CD4-positive, alpha-beta T cell (primary cell): ENCODE measurements at regions not wholly inside any gene's neighbourhood (a gene's known extent, or its start where the extent isn't known, plus 50 kb on each side); places are given as distances from the start of the nearest gene placed in this dataset.

Source experiments
- ATAC-seq: fragments of 200-7000 bp; cut with Tn5 transposase; one replicate; pipeline ENCODE4 v1.10.0; 2022; ENCODE audit warnings: mild to moderate bottlenecking; ENCODE audit not compliant: poor library complexity
- CTCF ChIA-PET: fragments of 350-600 bp; sonication (Branson Sonifier 250); formaldehyde crosslinking; loops from one replicate; lab custom pipeline; 2021; ENCODE audit warnings: antibody characterized with exemption, inconsistent platforms; lab: Charles Lee
- POLR2A ChIA-PET: fragments of 350-600 bp; sonication (Branson Sonifier 250); formaldehyde crosslinking; loops from one replicate; lab custom pipeline; 2021; ENCODE audit warnings: antibody characterized with exemption, inconsistent platforms; lab: Charles Lee
- DNase-seq, 14 experiments: peaks; one replicate each; pipeline ENCODE4 v3.0.0-alpha.2; 2013 to 2020; ENCODE audit warnings: mixed read lengths in 2 of 14
- H3K27ac ChIP-seq, 2 donors: one replicate each; pipeline versions ENCODE4 v1.5.1 to v1.7.0; 2013; ENCODE audit warnings: low read length in 2 of 2, low read depth in 1 of 2, mild to moderate bottlenecking in 1 of 2
- H3K27me3 ChIP-seq, 2 experiments: 1 replicate in 1 of 2; 2 replicates in 1 of 2; pipeline versions ENCODE4 v1.6.1 to v1.7.0; 2013; ENCODE audit warnings: low read length in 2 of 2, control low read depth in 1 of 2, mild to moderate bottlenecking in 1 of 2, moderate library complexity in 1 of 2; ENCODE audit not compliant: insufficient read depth in 2 of 2, control insufficient read depth in 1 of 2
- H3K36me3 ChIP-seq: one replicate; pipeline ENCODE4 v1.6.1; 2013; ENCODE audit warnings: low read length, control low read depth; ENCODE audit not compliant: insufficient read depth
- H3K4me1 ChIP-seq: one replicate; pipeline ENCODE4 v1.6.1; 2013; ENCODE audit warnings: low read length, control low read depth; ENCODE audit not compliant: insufficient read depth
- H3K4me3 ChIP-seq: one replicate; pipeline ENCODE4 v1.5.1; 2013; ENCODE audit warnings: mild to moderate bottlenecking, low read length, moderate library complexity
- H3K9me3 ChIP-seq, 2 experiments: 1 replicate in 1 of 2; 2 replicates in 1 of 2; pipeline versions ENCODE4 v1.6.1 to v1.7.0; 2013; ENCODE audit warnings: low read length in 2 of 2, mild to moderate bottlenecking in 2 of 2, control low read depth in 1 of 2, moderate library complexity in 1 of 2; ENCODE audit not compliant: control insufficient read depth in 1 of 2, insufficient read depth in 1 of 2
- H3K27ac Mint-ChIP-seq: one replicate; pipeline ENCODE4 v1.8.0; 2020; ENCODE audit warnings: mixed read lengths
- H3K27me3 Mint-ChIP-seq: one replicate; pipeline ENCODE4 v1.8.0; 2021; ENCODE audit warnings: mixed read lengths
- H3K36me3 Mint-ChIP-seq: one replicate; pipeline ENCODE4 v1.8.0; 2021; ENCODE audit warnings: low read depth, mixed read lengths
- H3K4me1 Mint-ChIP-seq: one replicate; pipeline ENCODE4 v1.8.0; 2021; ENCODE audit warnings: low read depth, mixed read lengths
- H3K4me3 Mint-ChIP-seq: one replicate; pipeline ENCODE4 v1.8.0; 2020; ENCODE audit warnings: mild to moderate bottlenecking, mixed read lengths
- H3K9me3 Mint-ChIP-seq: one replicate; pipeline ENCODE4 v1.8.0; 2020; ENCODE audit warnings: mixed read lengths
- CTCF ChIP-seq: fragments of 200-600 bp; IDR thresholded peaks from one replicate; pipeline ENCODE4 v1.8.0; 2022; ENCODE audit warnings: antibody characterized with exemption, mild to moderate bottlenecking
- intact Hi-C, 2 experiments: fragments of 100-400 bp; cut with DNase I in 1 of 2; cut with micrococcal nuclease in 1 of 2; formaldehyde crosslinking; loops; one replicate each; pipeline versions ENCODE4 v1.15.1 to v1.9.0; 2023 to 2025; cut with DNase I, micrococcal nuclease

- Histone ChIP-seq H3K27me3 (no peaks in the 10 kb centered on the region), H3K4me3 (no peak overlapping the region), H3K27ac (no peak overlapping the region), H3K36me3 (no peaks in the 10 kb centered on the region), H3K4me1 (no peaks in the 10 kb centered on the region), H3K9me3 (no peaks in the 10 kb centered on the region)
- no peak for TF ChIP-seq CTCF
- ChIA-PET POLR2A (no interaction called here), CTCF (no interaction called here)
- H3K27ac Mint-ChIP-seq, result no peak overlapping the region
- ATAC-seq (no peak), DNase-seq (peak in 2 of 14 experiments; percentile 15 to 28)
- no peaks in the 10 kb centered on the region for H3K36me3 Mint-ChIP-seq
- no peak overlapping the region for H3K4me3 Mint-ChIP-seq
- H3K9me3 Mint-ChIP-seq, result no peaks in the 10 kb centered on the region
- H3K27me3 Mint-ChIP-seq, result peaks cover 15% of the 10 kb centered on the region
- intact Hi-C loops, result no loop called here
- H3K4me1 Mint-ChIP-seq, result no peaks in the 10 kb centered on the region
Observed at GRCh38 chr10:120746001-120746777, 105.0 kb upstream of the WDR11 start.

GRCh38 chr10:120748519-120748918, 102.6 kb upstream of the WDR11 start:
- ChIA-PET POLR2A (no interaction called here), CTCF (no interaction called here)
- Mint-ChIP-seq H3K4me1 (no peaks in the 10 kb centered on the region), H3K27me3 (peaks cover 22% of the 10 kb centered on the region), H3K36me3 (no peaks in the 10 kb centered on the region), H3K27ac (no peak overlapping the region), H3K4me3 (no peak overlapping the region), H3K9me3 (no peaks in the 10 kb centered on the region)
- H3K9me3 ChIP-seq, result no peaks in the 10 kb centered on the region
- H3K27me3 ChIP-seq, result no peaks in the 10 kb centered on the region
- ATAC-seq (no peak), DNase-seq (no peak)
- intact Hi-C loops, result no loop called here
- no peaks in the 10 kb centered on the region for H3K4me1 ChIP-seq
- no peak for TF ChIP-seq CTCF
- no peak overlapping the region for H3K27ac ChIP-seq
- no peaks in the 10 kb centered on the region for H3K36me3 ChIP-seq
- H3K4me3 ChIP-seq, result no peak overlapping the region

GRCh38 chr10:120749072-120749471, 102.1 kb upstream of the WDR11 start:
- no peak overlapping the region for H3K27ac ChIP-seq
- CTCF ChIA-PET, result no interaction called here
- H3K4me3 ChIP-seq, result no peak overlapping the region
- Mint-ChIP-seq H3K27me3 (peaks cover 22% of the 10 kb centered on the region), H3K27ac (no peak overlapping the region), H3K36me3 (no peaks in the 10 kb centered on the region), H3K4me3 (no peak overlapping the region), H3K9me3 (no peaks in the 10 kb centered on the region), H3K4me1 (no peaks in the 10 kb centered on the region)
- H3K36me3 ChIP-seq, result no peaks in the 10 kb centered on the region
- H3K4me1 ChIP-seq, result no peaks in the 10 kb centered on the region
- no peak for TF ChIP-seq CTCF
- DNase-seq, result no peak
- POLR2A ChIA-PET, result no interaction called here
- no peaks in the 10 kb centered on the region for H3K27me3 ChIP-seq
- intact Hi-C loops, result no loop called here
- no peak for ATAC-seq
- no peaks in the 10 kb centered on the region for H3K9me3 ChIP-seq
